Gastrocnemius medialis (tissue), 4 donors: ENCODE measurements at regions not wholly inside any gene's neighbourhood (a gene's known extent, or its start where the extent isn't known, plus 50 kb on each side); places are given as distances from the start of the nearest gene placed in this dataset.

ENCODE experiments used
- POLR2A ChIP-seq, 2 donors: fragments of 450-650 bp; IDR thresholded peaks; one replicate each; pipeline ENCODE4 v1.6.1; 2017; ENCODE audit warnings: antibody characterized with exemption in 2 of 2, mild to moderate bottlenecking in 2 of 2, moderate library complexity in 2 of 2
- TF ChIP-seq, protein P1 (sequence below), 5 experiments: fragments of 450-650 bp in 3 of 5; fragments of 200-600 bp in 2 of 5; sonication (generic) in 2 of 5; IDR thresholded peaks in 4 of 5; conservative IDR thresholded peaks in 1 of 5; 1 replicate in 4 of 5; 2 replicates in 1 of 5; pipeline ENCODE4 v1.5.1; 2016 to 2019; ENCODE audit warnings: antibody characterized with exemption in 5 of 5, mild to moderate bottlenecking in 3 of 5, moderate library complexity in 3 of 5

DNA sequence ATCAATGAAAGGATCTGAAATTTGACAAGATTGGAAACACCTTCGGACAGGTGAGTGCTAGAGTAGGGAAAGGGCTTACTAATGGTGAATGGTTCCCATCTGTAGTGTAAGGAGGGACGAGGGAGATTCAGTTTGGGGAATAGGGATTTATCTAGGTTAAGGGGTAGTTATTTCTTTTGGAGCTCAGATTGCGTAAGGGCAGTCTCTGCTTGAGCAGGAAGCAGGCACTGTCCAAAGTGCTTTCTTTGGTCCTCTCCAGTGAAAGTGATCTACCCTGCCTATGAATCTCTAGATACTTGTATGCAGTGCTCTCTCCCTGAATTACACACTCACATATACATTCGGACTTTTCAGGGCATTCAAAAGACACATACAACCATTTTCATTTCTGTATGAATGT is 272.9 kb upstream of the FIGN start:
- TF ChIP-seq, protein P1, sequence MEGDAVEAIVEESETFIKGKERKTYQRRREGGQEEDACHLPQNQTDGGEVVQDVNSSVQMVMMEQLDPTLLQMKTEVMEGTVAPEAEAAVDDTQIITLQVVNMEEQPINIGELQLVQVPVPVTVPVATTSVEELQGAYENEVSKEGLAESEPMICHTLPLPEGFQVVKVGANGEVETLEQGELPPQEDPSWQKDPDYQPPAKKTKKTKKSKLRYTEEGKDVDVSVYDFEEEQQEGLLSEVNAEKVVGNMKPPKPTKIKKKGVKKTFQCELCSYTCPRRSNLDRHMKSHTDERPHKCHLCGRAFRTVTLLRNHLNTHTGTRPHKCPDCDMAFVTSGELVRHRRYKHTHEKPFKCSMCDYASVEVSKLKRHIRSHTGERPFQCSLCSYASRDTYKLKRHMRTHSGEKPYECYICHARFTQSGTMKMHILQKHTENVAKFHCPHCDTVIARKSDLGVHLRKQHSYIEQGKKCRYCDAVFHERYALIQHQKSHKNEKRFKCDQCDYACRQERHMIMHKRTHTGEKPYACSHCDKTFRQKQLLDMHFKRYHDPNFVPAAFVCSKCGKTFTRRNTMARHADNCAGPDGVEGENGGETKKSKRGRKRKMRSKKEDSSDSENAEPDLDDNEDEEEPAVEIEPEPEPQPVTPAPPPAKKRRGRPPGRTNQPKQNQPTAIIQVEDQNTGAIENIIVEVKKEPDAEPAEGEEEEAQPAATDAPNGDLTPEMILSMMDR (IDR thresholded peaks at IDR 0.05 in 4 of 5, conservative IDR thresholded peaks at IDR 0.05 in 1 of 5), result no peak
- TF ChIP-seq POLR2A (IDR thresholded peaks at IDR 0.05), result no peak
